ENCODE measurements at regions not wholly inside any gene's neighbourhood (a gene's known extent, or its start where the extent isn't known, plus 50 kb on each side); places are given as distances from the start of the nearest gene placed in this dataset.

- Histone ChIP-seq H3K4me3 (ENCODE audit: low read length in 3 of 3) (no peak overlapping the region), H3K27me3 (ENCODE audit: control insufficient read depth in 3 of 3, insufficient read depth in 3 of 3, low read length in 3 of 3) (no peaks in the 10 kb centered on the region), H3K36me3 (ENCODE audit: control insufficient read depth in 3 of 3, insufficient read depth in 3 of 3, low read length in 3 of 3) (no peaks in the 10 kb centered on the region), H3K27ac (ENCODE audit: low read depth, low read length) (no peak overlapping the region), H3K9me3 (ENCODE audit: control insufficient read depth in 3 of 3, low read length in 3 of 3) (no peaks in the 10 kb centered on the region), H3K9ac (ENCODE audit: low read depth in 1 of 3, low read length in 3 of 3) (no peak overlapping the region), H3K4me1 (ENCODE audit: control insufficient read depth in 3 of 3, insufficient read depth in 3 of 3, low read length in 3 of 3) (peaks cover 4 to 14% (median 5%) of the 10 kb centered on the region in 3 donors)
Observed at GRCh38 chr15:61621146-61621545, 392.0 kb upstream of the RORA start.

GRCh38 chr15:61620151-61620550 lies 391.0 kb upstream of the RORA start:
- no peak overlapping the region for H3K4me3 ChIP-seq (ENCODE audit: low read length in 3 of 3)
- no peaks in the 10 kb centered on the region for H3K36me3 ChIP-seq (ENCODE audit: control insufficient read depth in 3 of 3, insufficient read depth in 3 of 3, low read length in 3 of 3)
- no peak overlapping the region for H3K27ac ChIP-seq (ENCODE audit: low read depth, low read length)
- peaks cover 4 to 14% (median 5%) of the 10 kb centered on the region in 3 donors for H3K4me1 ChIP-seq (ENCODE audit: control insufficient read depth in 3 of 3, insufficient read depth in 3 of 3, low read length in 3 of 3)
- H3K9me3 ChIP-seq (ENCODE audit: control insufficient read depth in 3 of 3, low read length in 3 of 3) = peaks cover 0 to 2% (median 0%) of the 10 kb centered on the region in 3 donors
- H3K27me3 ChIP-seq (ENCODE audit: control insufficient read depth in 3 of 3, insufficient read depth in 3 of 3, low read length in 3 of 3) = no peaks in the 10 kb centered on the region
- H3K9ac ChIP-seq (ENCODE audit: low read depth in 1 of 3, low read length in 3 of 3) = no peak overlapping the region

GRCh38 chr15:61613729-61614128 lies 384.6 kb upstream of the RORA start:
- Histone ChIP-seq H3K4me3 (ENCODE audit: low read length in 3 of 3) (no peak overlapping the region), H3K27me3 (ENCODE audit: control insufficient read depth in 3 of 3, insufficient read depth in 3 of 3, low read length in 3 of 3) (no peaks in the 10 kb centered on the region), H3K9ac (ENCODE audit: low read depth in 1 of 3, low read length in 3 of 3) (no peak overlapping the region), H3K27ac (ENCODE audit: low read depth, low read length) (no peak overlapping the region), H3K36me3 (ENCODE audit: control insufficient read depth in 3 of 3, insufficient read depth in 3 of 3, low read length in 3 of 3) (no peaks in the 10 kb centered on the region), H3K4me1 (ENCODE audit: control insufficient read depth in 3 of 3, insufficient read depth in 3 of 3, low read length in 3 of 3) (no peaks in the 10 kb centered on the region), H3K9me3 (ENCODE audit: control insufficient read depth in 3 of 3, low read length in 3 of 3) (peaks cover 0 to 2% (median 0%) of the 10 kb centered on the region in 3 donors)

DNA sequence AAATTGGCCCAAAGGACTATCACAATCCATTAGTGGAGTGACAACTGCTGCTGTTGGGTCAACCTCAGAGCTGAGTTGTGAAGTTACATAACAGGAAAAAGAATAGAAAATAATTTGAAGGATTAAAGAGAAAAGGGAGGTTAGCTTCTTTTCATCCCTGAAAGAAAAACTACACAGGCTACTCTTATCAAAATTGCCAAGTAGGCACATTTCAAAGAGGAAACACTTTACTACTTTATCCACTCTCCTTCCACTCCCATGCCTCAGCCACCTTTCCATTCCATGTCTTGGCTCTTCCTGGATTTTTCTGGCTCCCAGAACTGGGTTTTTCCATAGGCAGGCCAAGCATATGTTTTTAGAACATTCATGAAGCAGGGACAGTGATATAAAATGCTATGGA lies 384.0 kb upstream of the RORA start:
- H3K9me3 ChIP-seq (ENCODE audit: control insufficient read depth in 3 of 3, low read length in 3 of 3) = peaks cover 0 to 2% (median 0%) of the 10 kb centered on the region in 3 donors
- no peak overlapping the region for H3K9ac ChIP-seq (ENCODE audit: low read depth in 1 of 3, low read length in 3 of 3)
- no peaks in the 10 kb centered on the region for H3K27me3 ChIP-seq (ENCODE audit: control insufficient read depth in 3 of 3, insufficient read depth in 3 of 3, low read length in 3 of 3)
- no peaks in the 10 kb centered on the region for H3K4me1 ChIP-seq (ENCODE audit: control insufficient read depth in 3 of 3, insufficient read depth in 3 of 3, low read length in 3 of 3)
- H3K36me3 ChIP-seq (ENCODE audit: control insufficient read depth in 3 of 3, insufficient read depth in 3 of 3, low read length in 3 of 3) = no peaks in the 10 kb centered on the region
- no peak overlapping the region for H3K4me3 ChIP-seq (ENCODE audit: low read length in 3 of 3)
- H3K27ac ChIP-seq (ENCODE audit: low read depth, low read length) = no peak overlapping the region

- Histone ChIP-seq H3K27ac (ENCODE audit: low read depth, low read length) (no peak overlapping the region), H3K4me3 (ENCODE audit: low read length in 3 of 3) (no peak overlapping the region), H3K9ac (ENCODE audit: low read depth in 1 of 3, low read length in 3 of 3) (no peak overlapping the region), H3K4me1 (ENCODE audit: control insufficient read depth in 3 of 3, insufficient read depth in 3 of 3, low read length in 3 of 3) (no peaks in the 10 kb centered on the region), H3K9me3 (ENCODE audit: control insufficient read depth in 3 of 3, low read length in 3 of 3) (peaks cover 0 to 2% (median 0%) of the 10 kb centered on the region in 3 donors), H3K27me3 (ENCODE audit: control insufficient read depth in 3 of 3, insufficient read depth in 3 of 3, low read length in 3 of 3) (no peaks in the 10 kb centered on the region), H3K36me3 (ENCODE audit: control insufficient read depth in 3 of 3, insufficient read depth in 3 of 3, low read length in 3 of 3) (no peaks in the 10 kb centered on the region)
Observed at GRCh38 chr15:61612111-61612510, 383.0 kb upstream of the RORA start.

DNA sequence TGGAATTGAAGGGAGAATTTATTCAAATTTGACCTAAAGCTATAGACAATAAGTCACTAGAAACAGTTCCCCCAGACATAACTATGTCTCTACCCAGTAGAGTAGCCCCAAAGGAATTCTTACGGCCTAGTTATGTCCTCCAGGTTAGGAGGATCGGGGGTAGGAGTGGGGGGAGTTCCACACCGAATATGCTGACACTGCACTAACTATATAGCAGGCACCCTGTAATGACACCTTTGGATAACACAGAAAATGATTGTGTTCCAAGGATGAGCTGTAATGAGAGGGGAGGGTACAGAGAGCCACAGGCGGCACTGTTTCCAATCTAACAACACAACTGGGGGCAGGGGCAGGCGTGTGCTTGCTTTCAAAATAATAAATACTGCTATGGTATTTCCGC lies 376.2 kb upstream of the RORA start:
- Histone ChIP-seq H3K9ac (ENCODE audit: low read depth in 1 of 3, low read length in 3 of 3) (no peak overlapping the region), H3K27me3 (ENCODE audit: control insufficient read depth in 3 of 3, insufficient read depth in 3 of 3, low read length in 3 of 3) (no peaks in the 10 kb centered on the region), H3K27ac (ENCODE audit: low read depth, low read length) (no peak overlapping the region), H3K36me3 (ENCODE audit: control insufficient read depth in 3 of 3, insufficient read depth in 3 of 3, low read length in 3 of 3) (no peaks in the 10 kb centered on the region), H3K4me1 (ENCODE audit: control insufficient read depth in 3 of 3, insufficient read depth in 3 of 3, low read length in 3 of 3) (no peaks in the 10 kb centered on the region), H3K4me3 (ENCODE audit: low read length in 3 of 3) (no peak overlapping the region), H3K9me3 (ENCODE audit: control insufficient read depth in 3 of 3, low read length in 3 of 3) (no peaks in the 10 kb centered on the region)

- H3K4me1 ChIP-seq (ENCODE audit: control insufficient read depth in 3 of 3, insufficient read depth in 3 of 3, low read length in 3 of 3) = no peaks in the 10 kb centered on the region
- H3K9ac ChIP-seq (ENCODE audit: low read depth in 1 of 3, low read length in 3 of 3) = no peak overlapping the region
- no peaks in the 10 kb centered on the region for H3K27me3 ChIP-seq (ENCODE audit: control insufficient read depth in 3 of 3, insufficient read depth in 3 of 3, low read length in 3 of 3)
- H3K4me3 ChIP-seq (ENCODE audit: low read length in 3 of 3) = no peak overlapping the region
- H3K27ac ChIP-seq (ENCODE audit: low read depth, low read length) = no peak overlapping the region
- H3K9me3 ChIP-seq (ENCODE audit: control insufficient read depth in 3 of 3, low read length in 3 of 3) = no peaks in the 10 kb centered on the region
- no peaks in the 10 kb centered on the region for H3K36me3 ChIP-seq (ENCODE audit: control insufficient read depth in 3 of 3, insufficient read depth in 3 of 3, low read length in 3 of 3)
Observed at GRCh38 chr15:61598655-61599054, 369.6 kb upstream of the RORA start.

GRCh38 chr15:61584410-61584809 lies 355.3 kb upstream of the RORA start:
- no peak overlapping the region for H3K4me3 ChIP-seq (ENCODE audit: low read length in 3 of 3)
- H3K27me3 ChIP-seq (ENCODE audit: control insufficient read depth in 3 of 3, insufficient read depth in 3 of 3, low read length in 3 of 3) = no peaks in the 10 kb centered on the region
- no peak overlapping the region for H3K27ac ChIP-seq (ENCODE audit: low read depth, low read length)
- H3K4me1 ChIP-seq (ENCODE audit: control insufficient read depth in 3 of 3, insufficient read depth in 3 of 3, low read length in 3 of 3) = no peaks in the 10 kb centered on the region
- no peaks in the 10 kb centered on the region for H3K9me3 ChIP-seq (ENCODE audit: control insufficient read depth in 3 of 3, low read length in 3 of 3)
- no peak overlapping the region for H3K9ac ChIP-seq (ENCODE audit: low read depth in 1 of 3, low read length in 3 of 3)
- no peaks in the 10 kb centered on the region for H3K36me3 ChIP-seq (ENCODE audit: control insufficient read depth in 3 of 3, insufficient read depth in 3 of 3, low read length in 3 of 3)

GRCh38 chr15:61582092-61582491 lies 353.0 kb upstream of the RORA start:
- H3K9ac ChIP-seq (ENCODE audit: low read depth in 1 of 3, low read length in 3 of 3) = no peak overlapping the region
- no peaks in the 10 kb centered on the region for H3K36me3 ChIP-seq (ENCODE audit: control insufficient read depth in 3 of 3, insufficient read depth in 3 of 3, low read length in 3 of 3)
- no peak overlapping the region for H3K4me3 ChIP-seq (ENCODE audit: low read length in 3 of 3)
- no peaks in the 10 kb centered on the region for H3K4me1 ChIP-seq (ENCODE audit: control insufficient read depth in 3 of 3, insufficient read depth in 3 of 3, low read length in 3 of 3)
- no peaks in the 10 kb centered on the region for H3K27me3 ChIP-seq (ENCODE audit: control insufficient read depth in 3 of 3, insufficient read depth in 3 of 3, low read length in 3 of 3)
- H3K27ac ChIP-seq (ENCODE audit: low read depth, low read length) = no peak overlapping the region
- H3K9me3 ChIP-seq (ENCODE audit: control insufficient read depth in 3 of 3, low read length in 3 of 3) = no peaks in the 10 kb centered on the region

DNA sequence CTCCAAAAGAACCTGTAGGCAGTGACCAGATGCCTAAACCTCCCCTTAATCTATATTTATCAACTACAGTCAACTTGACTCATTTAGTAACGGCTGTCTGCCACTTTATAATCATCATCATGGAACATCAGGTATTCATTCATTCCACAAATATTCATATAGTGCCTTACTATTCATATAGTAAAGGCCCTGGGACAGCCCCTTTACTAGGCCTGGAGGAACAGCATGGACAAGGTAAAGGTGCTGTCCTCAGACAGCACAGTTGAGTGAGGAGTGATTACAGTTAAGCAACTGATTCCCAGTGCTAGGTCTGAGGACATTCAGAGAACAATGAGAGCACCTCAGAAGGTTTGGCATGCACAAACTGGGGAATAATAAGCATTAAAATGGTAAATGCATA lies 346.5 kb upstream of the RORA start:
- no peaks in the 10 kb centered on the region for H3K9me3 ChIP-seq (ENCODE audit: control insufficient read depth in 3 of 3, low read length in 3 of 3)
- no peaks in the 10 kb centered on the region for H3K4me1 ChIP-seq (ENCODE audit: control insufficient read depth in 3 of 3, insufficient read depth in 3 of 3, low read length in 3 of 3)
- H3K27me3 ChIP-seq (ENCODE audit: control insufficient read depth in 3 of 3, insufficient read depth in 3 of 3, low read length in 3 of 3) = no peaks in the 10 kb centered on the region
- no peak overlapping the region for H3K9ac ChIP-seq (ENCODE audit: low read depth in 1 of 3, low read length in 3 of 3)
- H3K36me3 ChIP-seq (ENCODE audit: control insufficient read depth in 3 of 3, insufficient read depth in 3 of 3, low read length in 3 of 3) = no peaks in the 10 kb centered on the region
- no peak overlapping the region for H3K4me3 ChIP-seq (ENCODE audit: low read length in 3 of 3)
- H3K27ac ChIP-seq (ENCODE audit: low read depth, low read length) = no peak overlapping the region

GRCh38 chr15:61571026-61571425 lies 341.9 kb upstream of the RORA start:
- H3K4me3 ChIP-seq (ENCODE audit: low read length in 3 of 3) = no peak overlapping the region
- no peaks in the 10 kb centered on the region for H3K36me3 ChIP-seq (ENCODE audit: control insufficient read depth in 3 of 3, insufficient read depth in 3 of 3, low read length in 3 of 3)
- no peaks in the 10 kb centered on the region for H3K9me3 ChIP-seq (ENCODE audit: control insufficient read depth in 3 of 3, low read length in 3 of 3)
- H3K27ac ChIP-seq (ENCODE audit: low read depth, low read length) = no peak overlapping the region
- H3K9ac ChIP-seq (ENCODE audit: low read depth in 1 of 3, low read length in 3 of 3) = no peak overlapping the region
- H3K4me1 ChIP-seq (ENCODE audit: control insufficient read depth in 3 of 3, insufficient read depth in 3 of 3, low read length in 3 of 3) = no peaks in the 10 kb centered on the region
- no peaks in the 10 kb centered on the region for H3K27me3 ChIP-seq (ENCODE audit: control insufficient read depth in 3 of 3, insufficient read depth in 3 of 3, low read length in 3 of 3)
